ENCODE measurements at regions not wholly inside any gene's neighbourhood (a gene's known extent, or its start where the extent isn't known, plus 50 kb on each side); places are given as distances from the start of the nearest gene placed in this dataset.

DNA sequence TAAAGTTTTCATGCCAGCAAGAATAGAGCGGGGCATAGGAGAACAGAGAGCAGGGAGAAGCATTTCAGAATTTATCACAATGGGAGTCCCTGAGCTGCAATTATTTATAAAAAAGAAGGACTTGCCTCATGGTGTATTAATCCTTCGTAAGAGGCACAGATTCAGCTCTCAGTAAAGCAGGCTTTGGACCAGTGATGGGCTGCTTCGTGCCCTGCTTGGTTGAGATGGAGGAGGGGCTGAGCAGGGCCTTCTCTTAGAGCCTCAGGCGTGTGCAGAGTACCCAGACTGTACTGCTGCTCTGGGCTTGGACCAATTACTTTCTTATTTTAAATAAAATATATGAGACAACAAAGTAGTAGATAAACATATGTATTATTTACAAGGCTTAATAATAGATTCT, 265.7 kb upstream of the SLC10A2 start:
- TF ChIP-seq, protein P1, sequence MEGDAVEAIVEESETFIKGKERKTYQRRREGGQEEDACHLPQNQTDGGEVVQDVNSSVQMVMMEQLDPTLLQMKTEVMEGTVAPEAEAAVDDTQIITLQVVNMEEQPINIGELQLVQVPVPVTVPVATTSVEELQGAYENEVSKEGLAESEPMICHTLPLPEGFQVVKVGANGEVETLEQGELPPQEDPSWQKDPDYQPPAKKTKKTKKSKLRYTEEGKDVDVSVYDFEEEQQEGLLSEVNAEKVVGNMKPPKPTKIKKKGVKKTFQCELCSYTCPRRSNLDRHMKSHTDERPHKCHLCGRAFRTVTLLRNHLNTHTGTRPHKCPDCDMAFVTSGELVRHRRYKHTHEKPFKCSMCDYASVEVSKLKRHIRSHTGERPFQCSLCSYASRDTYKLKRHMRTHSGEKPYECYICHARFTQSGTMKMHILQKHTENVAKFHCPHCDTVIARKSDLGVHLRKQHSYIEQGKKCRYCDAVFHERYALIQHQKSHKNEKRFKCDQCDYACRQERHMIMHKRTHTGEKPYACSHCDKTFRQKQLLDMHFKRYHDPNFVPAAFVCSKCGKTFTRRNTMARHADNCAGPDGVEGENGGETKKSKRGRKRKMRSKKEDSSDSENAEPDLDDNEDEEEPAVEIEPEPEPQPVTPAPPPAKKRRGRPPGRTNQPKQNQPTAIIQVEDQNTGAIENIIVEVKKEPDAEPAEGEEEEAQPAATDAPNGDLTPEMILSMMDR (IDR thresholded peaks at IDR 0.05) = no peak
- TF ChIP-seq POLR2AphosphoS5 (IDR thresholded peaks at IDR 0.05; ENCODE audit: insufficient read depth in 1 of 2, low read depth in 1 of 2) = no peak
- no peak for TF ChIP-seq POLR2A (IDR thresholded peaks at IDR 0.05)

All from vagina (tissue), 2 donors.